Stimulated activated CD8-positive, alpha-beta memory T cell treated with anti-CD3 and anti-CD28 coated beads, Interleukin-15, amount 100 ng/mL, for 48 hours (primary cell): ENCODE measurements at regions not wholly inside any gene's neighbourhood (a gene's known extent, or its start where the extent isn't known, plus 50 kb on each side); places are given as distances from the start of the nearest gene placed in this dataset.
"Not testable (repeated sequence)": the region's sequence is repeated elsewhere in the genome, so short reads cannot be mapped to it uniquely, and the experiment has no call there.

Experiments used
- DNase-seq, 2 donors: peaks; one replicate each; pipeline ENCODE4 v3.0.0-alpha.2; 2020; ENCODE audit warnings: low read depth in 2 of 2

- no peak for DNase-seq
Measured at GRCh38 chr6:5898102-5898501, 108.6 kb downstream of the NRN1 start.

DNA sequence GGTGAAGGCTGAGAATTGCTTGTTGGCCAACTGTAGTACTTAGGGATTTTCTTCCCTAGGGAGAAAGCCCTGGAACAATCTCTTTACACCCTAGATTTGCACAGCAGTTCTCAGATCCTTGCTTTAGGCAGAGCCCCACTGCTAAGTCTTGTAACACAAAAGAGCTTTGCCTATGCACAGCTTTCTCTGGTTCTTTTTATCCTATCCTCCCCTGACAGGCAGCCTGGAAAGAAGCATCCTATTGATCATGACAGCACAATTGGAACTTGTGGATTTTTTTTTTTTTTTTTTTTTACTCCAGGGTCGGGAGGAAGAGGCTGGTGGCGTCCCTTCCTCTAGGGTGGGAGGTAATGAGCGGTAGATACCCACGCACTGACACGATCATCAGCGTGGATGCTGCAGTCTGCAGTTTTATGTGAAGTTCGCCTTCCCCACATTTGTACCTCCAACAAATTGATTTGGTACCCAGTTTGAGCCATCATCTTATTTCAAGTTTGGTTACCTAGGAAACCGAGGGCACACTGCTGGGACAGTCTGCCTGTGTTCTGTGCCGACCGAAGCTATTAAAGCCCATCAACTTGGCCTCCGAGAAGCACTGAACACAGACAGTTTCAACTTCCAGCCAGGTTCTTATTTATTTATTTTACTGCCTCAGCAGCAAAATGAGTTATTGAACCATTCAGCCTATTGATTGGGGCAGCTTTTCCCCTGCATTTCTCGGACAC, 110.1 kb downstream of the NRN1 start:
- DNase-seq, result no peak

GRCh38 chr6:5894357-5894756, 112.4 kb downstream of the NRN1 start:
- no peak for DNase-seq

GRCh38 chr6:5893295-5893694, 113.4 kb downstream of the NRN1 start:
- no peak for DNase-seq

DNA sequence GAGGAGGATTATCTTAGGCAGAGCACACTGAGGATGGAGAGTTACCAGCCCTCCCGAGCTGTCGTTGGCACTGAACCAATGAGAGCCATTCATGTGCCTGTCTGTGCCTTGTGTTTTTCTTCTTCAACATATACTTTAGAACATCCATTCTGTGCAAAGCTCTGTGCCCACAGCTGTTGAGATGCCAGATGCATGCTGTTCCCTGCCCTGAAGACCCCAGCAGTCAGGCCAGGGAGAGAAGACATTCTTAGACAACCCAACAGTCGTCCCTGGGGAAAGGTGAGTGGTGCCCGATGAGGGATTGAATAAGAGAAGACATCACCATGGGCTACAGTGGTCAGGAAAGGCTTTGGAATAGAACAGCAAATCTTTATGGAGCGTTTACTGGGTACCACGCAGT, 114.1 kb downstream of the NRN1 start:
- DNase-seq, result no peak

DNA sequence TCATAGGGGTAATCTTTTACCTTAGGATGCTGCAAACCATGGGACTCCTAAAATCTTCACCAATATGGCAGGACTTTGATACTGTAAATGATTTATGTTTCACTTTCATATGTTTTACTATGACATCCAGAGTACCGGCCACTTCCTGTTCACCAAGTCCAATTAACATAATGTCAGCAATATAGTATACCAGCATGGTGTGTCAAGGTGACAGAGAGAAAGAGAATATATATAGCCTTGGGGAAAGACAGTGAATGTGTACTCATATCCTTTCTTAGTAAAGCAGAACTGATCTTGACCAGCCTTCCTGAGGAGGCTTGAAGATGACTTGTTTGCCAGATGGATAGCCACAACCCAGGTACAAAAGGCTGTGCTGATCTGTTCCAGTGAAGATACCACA, 127.9 kb downstream of the NRN1 start:
- no peak for DNase-seq

DNA sequence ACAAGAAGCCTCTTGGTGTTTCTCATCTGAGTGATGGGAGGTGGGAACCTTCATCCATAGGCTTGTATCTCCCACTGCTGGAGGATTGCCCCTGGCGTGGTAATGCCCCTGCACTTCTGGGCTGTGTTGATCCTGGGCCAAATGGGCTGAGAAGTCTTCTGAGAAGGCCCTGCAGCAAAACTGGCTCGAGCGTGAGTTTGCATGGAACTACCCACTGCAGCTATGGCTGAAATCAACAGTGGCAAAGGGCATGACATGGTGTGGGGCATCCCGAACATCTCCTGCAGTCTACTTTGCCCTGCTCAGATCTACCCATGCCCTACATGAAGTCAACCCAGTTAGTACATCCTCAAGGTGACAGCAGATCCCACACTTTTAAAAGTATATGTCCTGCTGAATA, 130.6 kb downstream of the NRN1 start:
- DNase-seq, result no peak

GRCh38 chr6:5873976-5874375, 132.7 kb downstream of the NRN1 start:
- DNase-seq, result not testable (repeated sequence)

DNA sequence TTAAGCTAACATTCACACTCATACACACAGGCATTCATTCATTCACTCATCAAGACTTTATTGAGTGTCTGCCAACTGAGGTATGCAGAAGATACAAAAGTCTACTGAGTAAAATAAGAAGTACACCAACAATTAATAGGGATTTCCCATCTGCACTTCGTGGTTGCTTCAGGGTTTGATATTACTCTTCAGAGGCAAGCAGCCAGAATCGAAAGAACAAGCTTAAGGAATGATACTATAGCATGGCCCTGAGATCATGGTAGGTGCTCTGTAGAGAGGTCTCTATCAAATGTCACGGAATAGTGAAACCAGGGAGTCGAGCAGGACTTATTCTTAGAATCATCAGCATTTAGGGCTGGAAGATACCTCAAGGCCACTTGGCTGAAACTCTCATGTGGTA, 135.4 kb downstream of the NRN1 start:
- DNase-seq, result no peak

DNA sequence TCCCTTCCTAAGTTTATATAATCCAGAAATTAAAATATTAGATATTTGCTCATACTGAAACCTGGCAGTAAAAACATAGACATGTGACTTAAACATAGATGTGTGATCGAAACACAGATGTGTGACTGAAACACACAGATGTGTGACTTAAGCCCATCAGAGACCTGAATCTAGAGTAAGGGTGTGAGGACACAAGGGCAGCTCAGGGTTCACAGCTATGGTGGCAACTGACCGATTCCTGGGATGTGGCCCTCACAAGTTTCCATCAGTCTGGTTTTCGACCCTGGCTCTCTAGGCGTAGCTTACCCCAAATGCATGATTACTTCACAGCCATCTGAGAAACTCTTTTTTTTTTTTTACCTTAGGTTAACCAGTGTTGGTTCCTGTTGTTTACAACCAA, 137.0 kb downstream of the NRN1 start:
- DNase-seq, result no peak

DNA sequence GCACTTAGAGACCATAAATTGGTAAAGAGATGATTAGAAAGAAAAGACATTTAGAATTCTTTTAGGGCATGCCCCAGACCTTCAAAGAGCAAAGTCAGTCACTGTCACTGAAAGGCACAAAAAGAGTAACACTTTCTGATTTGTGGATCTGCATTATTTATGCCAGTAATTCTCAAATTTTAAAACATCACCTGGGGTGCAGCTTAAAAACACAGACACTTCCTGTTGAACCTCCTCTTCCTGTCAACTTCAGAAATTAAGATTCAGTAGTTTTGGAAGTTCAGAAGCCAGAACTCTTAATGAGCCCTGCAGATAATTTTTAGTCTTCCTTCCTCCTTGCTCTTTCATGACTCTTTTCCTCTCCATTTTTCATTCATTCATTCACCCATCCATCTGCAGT, 137.5 kb downstream of the NRN1 start:
- no peak for DNase-seq

DNA sequence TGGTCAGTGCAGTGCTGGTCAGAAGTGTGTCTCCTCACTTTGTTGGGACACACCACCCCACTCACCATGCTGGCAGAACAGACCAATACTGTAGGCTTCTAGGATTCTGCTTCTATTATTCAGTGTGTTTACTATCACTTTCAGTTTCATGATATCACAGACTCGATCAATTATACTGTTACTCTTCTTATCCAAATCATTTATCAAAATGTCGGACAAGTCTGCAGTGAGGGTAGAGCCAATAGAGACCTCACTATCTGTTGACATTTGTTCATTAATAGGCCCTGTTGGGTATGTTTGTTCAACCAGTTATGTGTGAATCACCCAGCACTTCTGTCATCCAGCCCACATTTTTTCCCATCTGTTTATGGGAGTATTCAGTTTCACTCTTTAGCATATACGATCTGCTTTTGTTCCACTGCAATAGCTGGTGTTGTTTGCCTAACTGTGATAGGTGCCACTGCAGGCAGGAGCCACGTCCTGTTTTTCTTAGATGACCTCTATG, 140.1 kb downstream of the NRN1 start:
- no peak for DNase-seq

DNA sequence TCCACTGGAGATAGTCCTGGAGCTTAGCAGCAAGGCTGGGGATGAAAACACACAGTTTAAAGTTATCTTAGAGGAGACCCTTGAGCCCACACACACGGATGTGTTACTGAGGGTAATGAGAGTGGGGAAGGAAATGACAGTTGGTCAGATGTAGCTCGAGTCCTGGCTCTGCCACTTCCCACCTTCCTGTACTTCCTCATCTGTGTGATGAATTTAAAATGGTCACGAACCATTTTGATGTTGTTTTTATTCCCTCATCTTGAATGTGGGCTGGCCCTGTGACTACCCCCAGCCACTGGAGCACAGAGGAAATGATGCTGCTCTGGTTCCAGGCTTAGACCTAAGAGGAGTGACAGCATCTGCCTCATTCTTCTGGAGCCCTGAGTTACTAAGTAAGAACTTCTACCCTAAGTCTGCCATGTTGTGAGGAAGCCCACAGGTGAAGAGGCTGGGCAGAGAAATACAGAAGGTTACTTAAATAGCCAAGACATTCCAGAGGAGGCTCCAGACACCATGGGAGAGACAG, 141.2 kb downstream of the NRN1 start:
- DNase-seq, result no peak

GRCh38 chr6:5860849-5861248, 145.9 kb downstream of the NRN1 start:
- DNase-seq, result no peak

DNA sequence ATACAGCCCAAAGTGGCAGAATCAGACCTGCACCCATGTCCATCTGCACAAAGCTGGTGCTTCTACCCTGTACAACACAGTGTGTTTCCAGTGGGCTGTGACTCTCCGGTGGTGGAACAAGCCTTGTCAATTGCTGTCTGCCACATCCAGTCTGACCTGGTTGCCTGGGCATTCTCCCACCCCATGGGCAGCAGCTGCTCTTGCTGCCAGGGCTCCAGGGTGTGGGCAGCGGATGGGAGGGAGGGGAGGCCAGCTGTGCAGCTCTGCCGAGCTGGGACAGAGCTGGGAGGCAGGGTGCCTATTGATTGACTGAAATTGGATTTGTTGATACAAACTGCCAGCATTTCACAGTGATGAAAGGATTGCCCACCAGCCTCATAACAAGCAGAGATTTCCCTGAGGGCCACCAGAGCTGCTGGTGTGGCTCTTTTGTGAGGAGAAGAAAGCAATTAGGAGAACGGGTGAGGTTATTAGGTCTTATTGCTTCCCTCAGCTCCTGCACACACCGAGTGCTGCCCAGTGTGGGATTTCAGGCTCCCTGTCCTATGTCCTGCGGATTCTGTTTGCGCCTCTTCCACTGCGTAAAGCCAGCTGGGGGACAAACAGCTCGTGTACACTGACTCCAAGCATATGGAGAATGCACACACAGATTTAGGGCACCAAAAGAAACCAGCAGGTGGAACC, 150.8 kb downstream of the NRN1 start:
- DNase-seq, result no peak

DNA sequence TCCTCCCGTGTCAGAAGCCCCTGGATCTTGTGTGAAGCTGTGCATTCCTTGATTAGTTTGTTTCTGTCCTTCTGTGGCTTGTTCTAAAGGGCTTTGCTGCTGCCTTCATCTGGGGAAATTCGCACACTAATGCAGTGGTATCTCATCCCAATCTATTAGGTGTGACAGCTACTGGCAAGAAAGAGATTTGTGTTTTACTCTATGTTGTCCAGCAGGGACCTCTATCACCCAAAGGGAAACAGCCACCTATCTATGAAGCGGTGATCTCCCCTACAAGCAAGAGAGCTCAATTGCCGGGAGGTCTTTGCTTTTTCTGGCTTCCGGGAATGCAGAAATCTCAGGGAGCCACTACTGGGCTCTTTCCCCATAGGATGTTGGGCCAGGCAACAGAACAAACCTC, 151.8 kb downstream of the NRN1 start:
- DNase-seq, result no peak

DNA sequence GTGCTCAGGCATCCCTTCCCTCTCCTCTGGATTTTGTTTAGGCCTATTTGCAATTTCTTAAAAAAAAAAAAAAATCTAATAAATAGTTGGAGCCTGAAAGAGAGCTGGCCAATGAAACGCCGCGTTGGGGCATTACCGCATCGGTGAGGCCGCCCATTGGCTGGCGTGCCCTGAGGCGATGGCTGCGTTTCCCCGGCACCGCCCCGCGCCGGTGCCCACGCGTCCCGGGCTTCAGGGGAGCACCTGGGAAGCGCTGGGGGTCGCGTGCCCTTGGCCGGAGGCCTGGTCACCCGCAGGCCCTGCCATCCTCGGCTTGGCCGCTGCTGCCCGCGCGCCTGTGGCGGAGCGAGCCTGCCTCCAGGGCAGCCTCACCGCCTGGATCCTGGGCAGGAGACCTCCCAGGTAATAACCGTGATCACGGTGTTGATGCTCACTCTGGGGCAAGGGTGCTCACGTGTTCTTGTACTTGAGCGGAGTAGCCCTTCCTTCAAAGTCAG, 155.4 kb downstream of the NRN1 start:
- peak; percentile 45 to 67 for DNase-seq

DNA sequence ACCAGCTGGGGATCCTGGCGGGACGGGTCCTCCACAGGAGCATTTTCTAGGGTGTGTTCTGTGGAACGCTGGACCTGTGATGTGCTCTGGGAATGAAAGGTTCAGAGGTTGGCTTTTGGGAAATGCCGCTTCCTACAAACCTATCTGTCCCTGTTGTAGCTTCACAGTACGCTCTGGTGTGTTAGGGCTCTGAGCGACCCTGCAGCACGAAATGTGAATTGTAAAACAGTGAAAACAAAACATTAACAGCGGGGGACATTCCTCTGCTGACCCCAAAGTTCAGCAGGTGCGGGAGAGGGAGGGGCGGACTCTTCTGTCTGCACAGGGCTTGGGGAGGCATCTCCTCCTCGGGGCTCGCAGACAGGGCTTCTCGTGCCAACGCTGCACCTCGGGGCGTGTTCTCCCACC, 155.9 kb downstream of the NRN1 start:
- DNase-seq, result no peak

- no peak for DNase-seq
Measured at GRCh38 chr6:5846889-5847288, 159.8 kb downstream of the NRN1 start.

GRCh38 chr6:5846335-5846734, 160.4 kb downstream of the NRN1 start:
- DNase-seq, result no peak

DNA sequence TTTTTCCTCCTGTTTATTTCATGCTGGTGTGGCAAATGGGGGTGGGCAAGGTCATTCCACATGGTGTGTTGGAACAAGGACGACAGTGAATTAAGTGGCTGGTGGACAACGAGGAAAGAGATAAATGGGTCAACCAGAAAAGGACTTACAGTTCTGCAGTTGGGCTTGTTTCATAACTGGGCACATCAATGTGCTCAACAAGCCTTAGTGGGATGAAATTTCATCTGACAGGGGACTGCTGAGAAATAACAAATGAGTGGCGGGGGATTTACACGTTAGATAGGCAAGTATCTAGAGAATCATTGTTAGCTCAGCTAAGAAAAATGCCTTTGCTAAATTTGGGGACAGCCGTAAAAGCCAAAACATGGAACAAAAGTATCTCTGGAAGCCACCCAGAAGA, 163.6 kb downstream of the NRN1 start:
- no peak for DNase-seq

- DNase-seq, result no peak
Measured at GRCh38 chr6:5840734-5841390, 165.9 kb downstream of the NRN1 start.
